GM06990 (cell line): ENCODE measurements at regions not wholly inside any gene's neighbourhood (a gene's known extent, or its start where the extent isn't known, plus 50 kb on each side); places are given as distances from the start of the nearest gene placed in this dataset.

Experiments used
- DNase-seq: peaks from one replicate; pipeline ENCODE4 v3.0.0-alpha.2; 2011; ENCODE audit not compliant: insufficient read length; ENCODE audit errors: extremely low read depth
- H3K27me3 ChIP-seq: replicated peaks from 2 replicates; pipeline ENCODE4 v1.6.0; 2011; ENCODE audit warnings: low read length; ENCODE audit not compliant: control insufficient read depth, insufficient read depth
- H3K36me3 ChIP-seq: 2 replicates; pipeline ENCODE4 v1.5.1; 2011; ENCODE audit warnings: low read length; ENCODE audit not compliant: control insufficient read depth, insufficient read depth
- H3K4me3 ChIP-seq: replicated peaks from 2 replicates; pipeline ENCODE4 v1.5.1; 2011; ENCODE audit warnings: low read depth, mild to moderate bottlenecking, control low read depth, low read length
- TF ChIP-seq, protein P1 (sequence below): IDR thresholded peaks from 2 replicates; pipeline ENCODE4 v1.5.1; 2011; ENCODE audit warnings: low read length, control low read depth, mild to moderate bottlenecking, inconsistent platforms; ENCODE audit not compliant: insufficient read depth, poor library complexity, severe bottlenecking

DNA sequence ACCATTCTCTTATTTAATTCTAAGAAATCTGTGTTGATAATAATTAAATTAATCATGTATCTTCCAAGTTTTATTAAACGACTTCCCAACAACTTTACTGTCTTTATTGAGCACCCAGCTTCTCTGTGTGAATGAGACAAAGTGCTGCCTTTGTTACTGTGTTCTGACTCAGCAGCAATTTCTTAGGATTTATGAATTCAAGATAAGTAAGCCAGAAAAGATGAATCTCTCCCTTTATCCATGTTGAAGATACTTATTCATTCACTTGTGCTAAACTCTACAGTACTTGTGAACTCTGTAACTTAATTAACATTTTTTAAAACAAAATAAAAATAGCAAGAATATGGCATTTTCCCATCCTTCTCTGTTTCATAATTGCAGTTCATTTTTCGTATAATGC is 1403.3 kb upstream of the DDX18 start:
- no peak overlapping the region for H3K4me3 ChIP-seq
- H3K27me3 ChIP-seq, result no peaks in the 10 kb centered on the region
- DNase-seq, result no peak
- TF ChIP-seq, protein P1, sequence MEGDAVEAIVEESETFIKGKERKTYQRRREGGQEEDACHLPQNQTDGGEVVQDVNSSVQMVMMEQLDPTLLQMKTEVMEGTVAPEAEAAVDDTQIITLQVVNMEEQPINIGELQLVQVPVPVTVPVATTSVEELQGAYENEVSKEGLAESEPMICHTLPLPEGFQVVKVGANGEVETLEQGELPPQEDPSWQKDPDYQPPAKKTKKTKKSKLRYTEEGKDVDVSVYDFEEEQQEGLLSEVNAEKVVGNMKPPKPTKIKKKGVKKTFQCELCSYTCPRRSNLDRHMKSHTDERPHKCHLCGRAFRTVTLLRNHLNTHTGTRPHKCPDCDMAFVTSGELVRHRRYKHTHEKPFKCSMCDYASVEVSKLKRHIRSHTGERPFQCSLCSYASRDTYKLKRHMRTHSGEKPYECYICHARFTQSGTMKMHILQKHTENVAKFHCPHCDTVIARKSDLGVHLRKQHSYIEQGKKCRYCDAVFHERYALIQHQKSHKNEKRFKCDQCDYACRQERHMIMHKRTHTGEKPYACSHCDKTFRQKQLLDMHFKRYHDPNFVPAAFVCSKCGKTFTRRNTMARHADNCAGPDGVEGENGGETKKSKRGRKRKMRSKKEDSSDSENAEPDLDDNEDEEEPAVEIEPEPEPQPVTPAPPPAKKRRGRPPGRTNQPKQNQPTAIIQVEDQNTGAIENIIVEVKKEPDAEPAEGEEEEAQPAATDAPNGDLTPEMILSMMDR, result no peak
- H3K36me3 ChIP-seq, result no peaks in the 10 kb centered on the region

DNA sequence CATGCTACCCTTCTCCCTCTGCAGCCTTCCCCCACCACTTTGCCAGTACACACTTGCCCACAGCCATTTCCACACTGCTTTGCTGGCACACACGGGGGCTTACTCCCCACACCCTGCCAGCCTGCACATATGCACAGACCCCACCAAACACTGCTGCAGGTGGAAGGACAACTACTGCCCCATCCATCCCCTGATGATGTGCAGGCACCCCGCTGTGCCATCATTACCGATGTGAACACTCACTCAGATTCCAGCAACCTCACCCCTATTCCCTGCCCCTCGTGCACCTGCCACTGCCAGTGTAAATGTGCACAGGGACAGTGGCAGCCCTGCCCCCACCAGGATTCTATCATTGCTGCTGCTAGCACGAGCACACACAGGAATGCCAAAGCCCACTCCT is 1400.8 kb upstream of the DDX18 start:
- no peak for DNase-seq
- Histone ChIP-seq H3K4me3 (no peak overlapping the region), H3K36me3 (no peaks in the 10 kb centered on the region), H3K27me3 (no peaks in the 10 kb centered on the region)
- TF ChIP-seq, protein P1, result no peak

DNA sequence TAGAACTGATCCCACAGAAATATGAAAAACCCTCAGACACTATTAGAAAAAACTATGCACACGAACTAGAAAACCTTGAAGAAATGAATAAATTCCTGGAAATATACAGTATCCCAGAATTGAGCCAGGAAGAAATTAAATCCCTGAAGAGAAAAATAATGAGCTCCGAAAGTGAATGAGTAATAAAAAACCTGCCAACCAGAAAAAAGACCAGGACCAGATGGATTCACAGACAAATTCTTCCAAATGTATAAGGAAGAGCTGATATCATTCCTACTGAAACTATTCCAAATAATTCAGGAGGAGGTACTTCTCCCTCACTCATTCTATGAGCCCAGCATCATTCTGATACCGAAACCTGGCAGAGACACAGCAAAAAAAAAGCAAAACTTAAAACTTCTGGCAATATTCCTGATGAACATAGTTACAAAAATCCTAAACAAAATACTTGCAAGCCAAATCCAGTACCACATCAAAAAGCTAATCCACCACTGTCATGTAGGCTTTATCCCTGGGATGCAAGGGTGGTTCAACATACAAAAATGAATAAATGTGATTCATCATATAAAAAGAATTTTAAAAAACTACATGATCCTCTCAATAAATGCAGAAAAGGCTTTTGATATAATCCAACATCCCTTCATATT is 1397.6 kb upstream of the DDX18 start:
- Histone ChIP-seq H3K4me3 (no peak overlapping the region), H3K36me3 (no peaks in the 10 kb centered on the region), H3K27me3 (no peaks in the 10 kb centered on the region)
- no peak for DNase-seq
- TF ChIP-seq, protein P1, result no peak

DNA sequence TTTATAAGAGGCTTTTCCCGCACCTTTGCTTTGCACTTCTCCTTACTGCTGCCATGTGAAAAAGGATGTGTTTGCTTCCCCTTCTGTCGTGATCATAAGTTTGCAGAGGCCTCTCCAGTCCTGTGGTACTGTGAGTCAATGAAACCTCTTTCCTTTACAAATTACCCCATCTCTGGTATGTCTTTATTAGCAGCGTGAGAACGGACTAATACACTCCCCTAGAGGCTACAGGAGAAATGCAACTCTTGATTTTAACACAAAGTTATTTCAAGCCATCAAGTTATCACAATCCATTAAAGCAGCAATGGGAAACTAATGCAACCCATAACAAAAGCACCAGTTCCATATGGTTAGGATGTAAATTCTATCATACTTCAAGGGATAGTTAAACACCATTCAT is 1378.8 kb upstream of the DDX18 start:
- no peak for DNase-seq

DNA sequence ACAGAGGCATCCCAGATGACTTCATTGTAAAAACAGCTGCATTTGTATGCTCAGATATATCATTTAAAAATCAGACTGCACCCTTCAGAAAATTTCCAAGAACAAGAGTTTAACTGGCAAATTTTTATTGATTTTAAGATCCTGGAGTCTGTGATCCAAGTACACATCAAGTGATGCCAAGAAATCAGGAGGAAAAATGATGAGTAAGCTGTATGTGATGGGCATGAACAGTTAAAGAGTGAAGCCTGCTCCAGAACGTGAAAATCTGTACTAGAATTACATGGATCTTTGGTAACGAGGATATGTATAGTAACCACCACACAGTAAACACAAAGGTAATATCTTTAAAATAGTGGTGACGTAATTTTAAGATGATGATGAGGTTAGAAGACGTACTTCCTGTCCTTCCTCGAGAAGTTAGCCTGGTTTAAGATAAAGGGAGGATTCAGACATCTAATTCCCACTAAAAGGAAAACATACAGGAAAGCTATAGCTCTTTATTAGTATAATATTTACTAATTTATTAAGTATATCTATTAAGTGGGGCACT is 1374.3 kb upstream of the DDX18 start:
- H3K27me3 ChIP-seq, result no peaks in the 10 kb centered on the region
- TF ChIP-seq, protein P1, result no peak
- DNase-seq, result no peak
- no peak overlapping the region for H3K4me3 ChIP-seq
- no peaks in the 10 kb centered on the region for H3K36me3 ChIP-seq

More for the DNA sequence above, 1378.8 kb upstream of the DDX18 start:
- TF ChIP-seq, protein P1, result no peak
- Histone ChIP-seq H3K27me3 (no peaks in the 10 kb centered on the region), H3K36me3 (no peaks in the 10 kb centered on the region), H3K4me3 (no peak overlapping the region)
